ENCODE measurements at regions not wholly inside any gene's neighbourhood (a gene's known extent, or its start where the extent isn't known, plus 50 kb on each side); places are given as distances from the start of the nearest gene placed in this dataset.

DNA sequence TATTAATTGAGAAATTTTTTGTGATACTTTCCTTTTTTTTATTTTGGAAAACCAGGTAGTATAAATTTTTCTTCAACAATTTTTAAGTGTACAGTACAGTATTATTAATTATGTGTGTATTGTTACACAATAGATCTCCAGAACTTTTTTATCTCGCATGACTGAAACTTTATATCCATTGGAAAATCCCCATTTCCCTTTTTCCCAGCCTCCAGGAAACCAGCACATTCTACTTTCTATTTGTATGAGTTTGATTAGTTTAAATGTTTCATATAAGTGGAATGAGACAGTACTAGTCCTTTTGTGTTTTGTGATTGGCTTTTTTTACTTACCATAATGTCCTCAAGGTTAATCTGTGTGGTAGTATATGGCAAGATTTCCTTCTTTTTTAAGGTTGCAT, 399.5 kb upstream of the ARGLU1 start:
- TF ChIP-seq, protein P1, sequence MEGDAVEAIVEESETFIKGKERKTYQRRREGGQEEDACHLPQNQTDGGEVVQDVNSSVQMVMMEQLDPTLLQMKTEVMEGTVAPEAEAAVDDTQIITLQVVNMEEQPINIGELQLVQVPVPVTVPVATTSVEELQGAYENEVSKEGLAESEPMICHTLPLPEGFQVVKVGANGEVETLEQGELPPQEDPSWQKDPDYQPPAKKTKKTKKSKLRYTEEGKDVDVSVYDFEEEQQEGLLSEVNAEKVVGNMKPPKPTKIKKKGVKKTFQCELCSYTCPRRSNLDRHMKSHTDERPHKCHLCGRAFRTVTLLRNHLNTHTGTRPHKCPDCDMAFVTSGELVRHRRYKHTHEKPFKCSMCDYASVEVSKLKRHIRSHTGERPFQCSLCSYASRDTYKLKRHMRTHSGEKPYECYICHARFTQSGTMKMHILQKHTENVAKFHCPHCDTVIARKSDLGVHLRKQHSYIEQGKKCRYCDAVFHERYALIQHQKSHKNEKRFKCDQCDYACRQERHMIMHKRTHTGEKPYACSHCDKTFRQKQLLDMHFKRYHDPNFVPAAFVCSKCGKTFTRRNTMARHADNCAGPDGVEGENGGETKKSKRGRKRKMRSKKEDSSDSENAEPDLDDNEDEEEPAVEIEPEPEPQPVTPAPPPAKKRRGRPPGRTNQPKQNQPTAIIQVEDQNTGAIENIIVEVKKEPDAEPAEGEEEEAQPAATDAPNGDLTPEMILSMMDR (IDR thresholded peaks at IDR 0.05; ENCODE audit: low read depth, low read length, missing control alignments), result no peak
- H3K4me3 ChIP-seq (replicated peaks; ENCODE audit: low read depth, low read length), result no peak overlapping the region
- DNase-seq (ENCODE audit: extremely low read depth, low read depth), result no peak

DNA sequence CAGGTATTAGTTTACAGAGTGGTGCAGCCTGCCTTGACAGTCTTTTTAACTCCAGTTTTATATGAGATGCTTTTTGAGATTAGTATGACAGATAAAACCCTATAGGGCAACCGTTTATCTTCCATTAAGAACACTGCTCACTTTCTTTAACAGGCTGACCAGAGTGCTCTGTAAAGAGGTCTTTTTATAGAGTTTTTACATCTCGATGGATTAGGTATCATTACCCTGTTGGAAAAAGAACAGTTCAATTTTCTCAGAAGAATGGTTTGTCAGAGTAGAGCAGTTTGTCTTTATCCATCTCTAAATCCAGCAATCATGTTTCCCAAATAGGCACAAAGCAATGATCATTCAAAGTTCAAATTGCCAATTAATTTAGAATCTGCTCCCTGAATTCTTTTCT, 395.2 kb upstream of the ARGLU1 start:
- no peak for DNase-seq (ENCODE audit: extremely low read depth, low read depth)
- H3K4me3 ChIP-seq (replicated peaks; ENCODE audit: low read depth, low read length), result no peak overlapping the region
- TF ChIP-seq, protein P1 (IDR thresholded peaks at IDR 0.05; ENCODE audit: low read depth, low read length, missing control alignments), result no peak

DNA sequence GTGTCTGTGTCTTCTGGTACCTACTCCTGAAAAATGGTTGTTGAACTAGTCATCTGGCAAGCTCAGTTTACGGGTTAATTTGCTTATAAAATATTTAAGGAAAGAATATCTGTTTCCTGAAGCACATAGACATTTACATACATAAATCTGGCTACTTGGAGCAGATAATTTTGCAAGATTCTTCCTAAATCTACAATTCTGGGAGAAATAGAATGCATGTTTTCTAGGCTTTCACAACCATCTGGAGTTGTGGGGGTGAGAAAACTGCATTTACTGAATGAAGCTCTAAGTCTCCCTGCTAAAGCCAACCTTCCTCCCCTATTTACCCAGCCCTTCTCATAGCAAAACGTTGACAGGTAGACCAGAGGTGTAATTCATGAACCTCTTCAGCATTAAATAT, 393.7 kb upstream of the ARGLU1 start:
- H3K4me3 ChIP-seq (replicated peaks; ENCODE audit: low read depth, low read length), result no peak overlapping the region
- DNase-seq (ENCODE audit: extremely low read depth, low read depth), result no peak
- TF ChIP-seq, protein P1 (IDR thresholded peaks at IDR 0.05; ENCODE audit: low read depth, low read length, missing control alignments), result no peak

GRCh38 chr13:106961216-106961615, 393.3 kb upstream of the ARGLU1 start:
- H3K4me3 ChIP-seq (replicated peaks; ENCODE audit: low read depth, low read length), result no peak overlapping the region
- TF ChIP-seq, protein P1 (IDR thresholded peaks at IDR 0.05; ENCODE audit: low read depth, low read length, missing control alignments), result no peak
- DNase-seq (ENCODE audit: extremely low read depth, low read depth), result no peak

DNA sequence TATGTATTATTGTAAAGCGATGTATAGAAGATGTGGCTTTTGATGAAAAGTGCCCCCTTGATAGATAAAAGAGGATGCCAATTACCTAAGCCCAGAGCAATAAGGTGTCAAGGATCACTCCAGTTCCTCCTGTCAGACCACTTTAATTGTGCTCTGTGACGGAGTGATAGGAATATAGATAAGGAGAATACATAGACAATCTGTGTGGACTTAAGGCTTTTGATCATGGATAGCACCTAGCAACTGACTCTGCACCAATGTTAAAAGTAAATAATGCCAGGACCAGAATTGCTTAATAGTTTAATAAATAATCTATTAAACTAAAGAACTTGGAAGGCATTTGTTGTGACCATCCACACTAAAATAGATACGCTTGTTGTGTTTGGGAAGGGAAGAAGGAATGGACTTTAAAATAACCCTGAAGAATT, 390.7 kb upstream of the ARGLU1 start:
- TF ChIP-seq, protein P1 (IDR thresholded peaks at IDR 0.05; ENCODE audit: low read depth, low read length, missing control alignments), result no peak
- H3K4me3 ChIP-seq (replicated peaks; ENCODE audit: low read depth, low read length), result no peak overlapping the region
- DNase-seq (ENCODE audit: extremely low read depth, low read depth), result no peak

DNA sequence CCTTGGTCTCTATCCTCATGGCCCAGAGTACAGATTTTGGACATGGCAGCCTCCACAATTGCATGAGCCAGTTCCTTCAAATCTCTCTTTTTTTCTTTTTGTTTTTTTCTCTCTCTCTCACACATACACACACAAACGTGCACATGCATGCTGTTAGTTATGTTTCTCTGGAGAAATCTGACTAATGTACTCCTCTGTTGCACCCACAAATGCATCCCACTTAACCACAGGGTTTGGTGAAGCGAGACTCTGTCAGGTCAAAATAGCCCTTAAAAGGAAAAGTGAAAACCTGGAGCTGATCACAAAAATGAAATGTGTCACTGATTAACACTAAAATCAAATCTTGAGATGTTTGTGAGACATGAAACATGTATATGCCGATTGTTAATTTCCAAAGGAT, 374.6 kb upstream of the ARGLU1 start:
- no peak overlapping the region for H3K4me3 ChIP-seq (replicated peaks; ENCODE audit: low read depth, low read length)
- TF ChIP-seq, protein P1 (IDR thresholded peaks at IDR 0.05; ENCODE audit: low read depth, low read length, missing control alignments), result no peak
- no peak for DNase-seq (ENCODE audit: extremely low read depth, low read depth)

DNA sequence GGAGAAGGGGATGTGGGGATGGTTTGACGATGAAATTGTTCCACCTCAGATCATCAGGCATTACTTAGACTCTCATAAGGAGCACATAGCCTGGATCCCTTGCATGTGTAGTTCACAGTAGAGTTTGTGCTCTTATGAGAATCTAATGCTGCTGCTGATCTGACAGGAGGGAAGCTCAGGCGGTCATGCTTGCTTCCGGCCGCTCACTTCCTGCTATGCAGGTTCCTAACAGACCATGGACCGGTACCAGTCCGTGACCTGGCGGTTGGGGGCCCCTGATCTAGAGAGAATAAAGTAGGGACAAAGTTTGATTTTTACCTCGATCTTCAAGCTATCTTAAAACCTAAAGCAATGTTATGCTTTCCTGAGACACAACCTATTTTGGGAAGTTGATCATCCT, 373.8 kb upstream of the ARGLU1 start:
- no peak for DNase-seq (ENCODE audit: extremely low read depth, low read depth)
- no peak overlapping the region for H3K4me3 ChIP-seq (replicated peaks; ENCODE audit: low read depth, low read length)
- TF ChIP-seq, protein P1 (IDR thresholded peaks at IDR 0.05; ENCODE audit: low read depth, low read length, missing control alignments), result no peak
